Glomerular visceral epithelial cell (primary cell): ENCODE measurements at regions not wholly inside any gene's neighbourhood (a gene's known extent, or its start where the extent isn't known, plus 50 kb on each side); places are given as distances from the start of the nearest gene placed in this dataset.

Source experiments
- DNase-seq: peaks from one replicate; pipeline ENCODE4 v3.0.0-alpha.2; 2016; ENCODE audit errors: extremely low spot score

GRCh38 chr5:147963948-147964693 is 57.8 kb upstream of the C5orf46 start:
- no peak for DNase-seq

- no peak for DNase-seq
Measured at GRCh38 chr5:147963436-147963835, 57.1 kb upstream of the C5orf46 start.

GRCh38 chr5:147961208-147961749 is 54.9 kb upstream of the C5orf46 start:
- no peak for DNase-seq

GRCh38 chr5:147957901-147958300 is 51.6 kb upstream of the C5orf46 start:
- no peak for DNase-seq

- DNase-seq, result no peak
Measured at GRCh38 chr5:147956842-147957223, 50.5 kb upstream of the C5orf46 start.

DNA sequence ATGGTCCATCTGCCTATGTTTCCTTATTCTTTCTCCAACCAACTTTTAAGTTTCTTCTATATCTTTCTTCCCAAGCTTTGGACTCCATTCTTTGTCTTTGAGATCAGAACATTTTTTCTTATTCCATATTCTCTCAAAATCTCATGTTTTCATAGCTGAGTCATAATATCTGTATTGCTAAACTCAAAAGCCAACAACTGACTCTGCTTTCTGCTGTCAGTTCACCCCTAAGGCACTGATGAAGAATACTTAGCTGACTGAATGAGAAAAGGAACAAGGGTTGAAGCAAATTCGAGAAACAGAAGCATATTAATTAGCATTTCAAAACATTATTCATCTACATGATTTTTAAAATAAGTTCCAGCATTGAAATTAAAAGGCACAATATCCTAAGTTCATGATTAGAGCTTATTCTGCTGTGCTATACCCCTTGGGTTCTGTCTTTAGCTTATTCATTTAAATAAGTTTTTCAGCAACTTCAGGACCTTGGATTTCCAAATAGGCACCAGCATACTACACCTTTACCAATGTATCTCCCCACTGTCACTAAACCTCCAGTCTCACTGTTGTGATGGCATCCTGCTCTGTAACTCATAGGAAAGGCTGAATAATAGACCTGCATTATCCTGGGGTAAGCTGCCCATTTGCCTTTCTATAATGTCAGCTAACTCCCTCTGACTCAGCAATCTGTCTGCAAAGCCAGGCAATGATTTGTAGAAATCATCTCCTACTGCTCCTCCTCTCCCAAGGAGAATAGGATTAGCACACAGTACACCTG is 49.9 kb upstream of the C5orf46 start:
- no peak for DNase-seq
